ENCODE measurements at regions not wholly inside any gene's neighbourhood (a gene's known extent, or its start where the extent isn't known, plus 50 kb on each side); places are given as distances from the start of the nearest gene placed in this dataset.
"Not testable (repeated sequence)": the region's sequence is repeated elsewhere in the genome, so short reads cannot be mapped to it uniquely, and the experiment has no call there.

DNA sequence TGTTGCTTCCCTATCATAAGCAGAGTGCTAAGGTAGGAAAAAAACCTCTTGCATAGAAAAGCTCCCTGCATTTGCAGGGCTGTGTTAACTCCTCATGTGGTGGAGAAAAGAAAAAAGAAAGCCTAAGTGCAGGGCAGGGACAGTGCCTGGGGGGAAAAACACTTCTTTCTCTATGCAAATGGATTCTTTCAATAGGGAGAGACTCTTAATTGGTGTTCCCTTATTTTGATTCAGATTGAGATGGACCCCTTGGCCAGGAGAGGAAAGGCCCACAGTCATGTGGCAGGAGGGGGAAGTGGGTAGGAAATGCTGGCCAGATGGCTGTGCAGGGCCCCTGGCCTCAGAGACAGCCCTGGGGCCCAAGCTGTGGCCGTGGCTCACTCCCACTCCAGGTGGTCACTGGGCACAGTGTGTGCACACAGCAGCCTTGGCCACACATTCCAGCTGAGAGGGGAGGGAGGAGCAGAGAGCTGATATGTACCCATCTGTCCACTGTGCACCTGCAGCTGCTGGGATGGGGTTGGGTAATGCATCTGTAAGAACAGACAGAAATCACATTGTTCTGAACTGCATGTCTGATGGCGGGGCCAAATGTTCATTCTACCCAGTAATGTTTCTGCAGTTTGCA is 410.4 kb downstream of the DSC3 start:
- intact Hi-C loops (cut with micrococcal nuclease), result no loop called here

- intact Hi-C loops (cut with micrococcal nuclease), result no loop called here
Measured at GRCh38 chr18:30625961-30626360, 416.6 kb downstream of the DSC3 start.

- intact Hi-C loops (cut with micrococcal nuclease), result no loop called here
Measured at GRCh38 chr18:30623401-30624065, 419.0 kb downstream of the DSC3 start.

- intact Hi-C loops (cut with micrococcal nuclease), result no loop called here
Measured at GRCh38 chr18:30622635-30623034, 419.9 kb downstream of the DSC3 start.

DNA sequence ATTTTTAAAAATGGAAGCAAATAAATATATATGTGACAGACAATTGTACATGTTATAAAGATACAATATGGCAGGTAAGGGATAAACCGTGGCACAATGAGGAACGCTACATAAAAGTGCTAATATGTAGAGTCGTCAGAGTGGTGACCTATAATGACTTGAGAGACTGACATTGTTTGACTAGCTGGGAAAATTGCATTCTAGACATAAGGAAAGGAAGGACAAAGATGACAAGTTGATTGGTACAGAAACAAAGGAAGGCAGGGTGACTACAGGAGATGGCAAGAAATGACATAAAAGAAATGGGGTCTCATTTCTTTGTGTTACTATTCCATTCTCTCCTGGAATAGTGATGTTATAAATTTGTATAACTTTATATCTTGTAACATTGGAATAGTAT is 420.4 kb downstream of the DSC3 start:
- intact Hi-C loops (cut with micrococcal nuclease), result no loop called here

GRCh38 chr18:30618567-30618966 is 424.0 kb downstream of the DSC3 start:
- intact Hi-C loops (cut with micrococcal nuclease), result no loop called here

DNA sequence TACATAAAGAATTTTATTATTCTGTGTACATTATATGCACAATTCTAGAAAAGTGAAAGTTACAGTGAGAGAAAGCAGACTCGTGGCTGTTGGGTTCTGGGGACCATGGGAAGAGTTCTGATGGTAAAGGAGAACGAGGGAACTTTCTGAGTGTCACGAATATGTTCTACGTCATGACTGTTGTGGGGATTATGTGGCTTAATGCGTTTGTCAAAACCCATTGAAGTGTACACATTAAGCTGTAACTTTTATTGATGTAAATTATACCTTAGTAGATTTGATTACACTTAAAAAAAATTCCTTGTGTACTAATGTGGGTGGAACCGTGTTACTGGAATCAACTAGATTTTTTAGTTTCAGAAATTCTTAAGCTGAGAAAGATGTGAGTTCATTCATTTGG is 426.1 kb downstream of the DSC3 start:
- intact Hi-C loops (cut with micrococcal nuclease), result no loop called here

DNA sequence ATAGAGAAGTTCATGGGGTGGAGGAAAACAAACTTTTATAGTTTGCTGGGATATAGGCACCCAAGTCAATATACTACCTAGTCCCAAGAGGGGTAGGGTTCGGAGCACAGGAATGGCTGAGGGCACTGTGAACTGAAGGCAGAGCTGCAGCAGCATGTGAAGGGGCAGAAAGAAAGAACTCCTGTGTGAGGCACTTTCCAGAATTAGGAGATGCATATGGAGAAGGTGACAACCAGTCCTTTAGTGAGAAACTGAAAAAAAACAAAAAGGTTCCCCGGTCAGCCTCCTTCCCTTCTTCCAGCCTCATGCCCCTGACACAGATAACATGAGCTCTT is 429.1 kb downstream of the DSC3 start:
- intact Hi-C loops (cut with micrococcal nuclease), result no loop called here

DNA sequence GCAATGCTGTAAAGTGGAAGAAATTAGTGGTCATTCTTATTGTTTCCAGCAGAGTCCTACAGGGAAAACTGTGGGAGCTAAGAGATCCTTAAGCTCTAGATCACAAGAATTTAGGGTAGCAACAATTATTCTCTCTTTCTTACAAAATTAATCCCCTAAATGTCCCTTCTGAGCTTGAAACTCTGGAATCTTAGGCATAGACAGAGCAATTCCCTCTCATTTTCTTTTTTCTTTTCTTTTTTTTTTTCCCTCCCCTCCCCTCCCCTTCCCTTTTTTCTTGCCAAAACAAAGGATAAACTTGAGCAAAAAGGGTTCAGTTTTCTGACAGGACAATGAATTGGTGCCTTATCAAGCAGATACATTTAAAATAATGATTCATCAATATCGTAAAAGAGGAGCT is 441.0 kb downstream of the DSC3 start:
- intact Hi-C loops (cut with micrococcal nuclease), result no loop called here

- intact Hi-C loops (cut with micrococcal nuclease), result no loop called here
Measured at GRCh38 chr18:30597202-30597601, 445.3 kb downstream of the DSC3 start.

DNA sequence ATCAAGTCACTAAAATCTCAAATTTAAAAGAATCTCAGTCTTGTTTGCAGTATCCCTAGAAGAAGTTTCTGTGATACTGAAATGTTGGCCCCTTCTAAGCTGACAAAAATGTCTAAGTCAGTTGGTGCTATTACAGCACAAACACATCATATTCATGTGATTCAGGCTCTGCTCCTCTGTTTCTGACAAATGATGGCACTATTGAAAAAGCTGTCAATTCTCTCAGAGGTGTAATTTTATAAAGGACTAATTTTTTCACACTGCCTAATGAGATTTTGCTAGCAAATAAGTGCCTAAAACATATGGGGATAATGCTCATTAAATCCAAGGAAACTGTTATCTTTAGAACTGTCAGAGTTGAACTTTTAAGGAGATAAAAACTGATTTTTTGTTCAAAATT is 445.9 kb downstream of the DSC3 start:
- intact Hi-C loops (cut with micrococcal nuclease), result no loop called here

GRCh38 chr18:30595942-30596341 is 446.6 kb downstream of the DSC3 start:
- intact Hi-C loops (cut with micrococcal nuclease), result no loop called here

DNA sequence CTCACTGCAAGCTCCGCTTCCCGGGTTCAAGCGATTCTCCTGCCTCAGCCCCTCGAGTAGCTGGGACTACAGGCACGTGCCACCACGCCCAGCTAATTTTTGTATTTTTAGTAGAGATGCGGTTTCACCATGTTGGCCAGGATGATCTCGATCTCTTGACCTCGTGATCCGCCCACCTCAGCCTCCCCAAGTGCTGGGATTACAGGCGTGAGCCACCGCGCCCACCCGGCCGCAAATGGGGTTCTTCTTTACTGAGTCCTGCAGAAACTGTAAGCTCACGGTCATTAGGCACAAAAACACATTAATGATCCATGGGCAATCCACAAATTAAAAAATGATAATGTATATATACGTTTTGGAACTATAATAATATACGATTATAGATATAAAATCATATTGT is 447.6 kb downstream of the DSC3 start:
- intact Hi-C loops (cut with micrococcal nuclease), result not testable (repeated sequence)

- intact Hi-C loops (cut with micrococcal nuclease), result no loop called here
Measured at GRCh38 chr18:30591462-30591861, 451.1 kb downstream of the DSC3 start.

- intact Hi-C loops (cut with micrococcal nuclease), result no loop called here
Measured at GRCh38 chr18:30588673-30589164, 453.8 kb downstream of the DSC3 start.

DNA sequence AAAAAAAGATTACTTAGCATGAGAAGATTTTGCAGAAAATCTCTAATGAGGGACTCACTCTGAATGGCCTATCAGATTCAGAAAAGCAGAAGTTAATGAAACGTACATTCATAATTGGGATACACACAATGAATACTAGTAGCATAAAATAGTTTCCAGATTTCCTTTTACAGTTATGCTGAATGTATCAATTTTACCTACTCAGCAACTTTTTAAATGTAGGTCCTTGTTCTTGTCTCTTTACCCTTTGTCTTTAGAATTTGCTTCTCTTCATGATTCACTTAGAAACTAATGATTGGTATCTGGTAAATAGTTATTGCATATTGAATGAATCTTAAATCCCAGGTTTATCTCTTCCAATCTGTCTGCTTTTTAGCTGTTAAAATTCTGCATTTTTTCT is 458.8 kb downstream of the DSC3 start:
- intact Hi-C loops (cut with micrococcal nuclease), result no loop called here

GRCh38 chr18:30582078-30582477 is 460.5 kb downstream of the DSC3 start:
- intact Hi-C loops (cut with micrococcal nuclease), result no loop called here

GRCh38 chr18:30578707-30579106 is 463.8 kb downstream of the DSC3 start:
- intact Hi-C loops (cut with micrococcal nuclease), result no loop called here

- intact Hi-C loops (cut with micrococcal nuclease), result no loop called here
Measured at GRCh38 chr18:30572214-30572613, 470.3 kb downstream of the DSC3 start.

GRCh38 chr18:30568333-30568732 is 474.2 kb downstream of the DSC3 start:
- intact Hi-C loops (cut with micrococcal nuclease), result no loop called here

GRCh38 chr18:30566877-30567276 is 475.7 kb downstream of the DSC3 start:
- intact Hi-C loops (cut with micrococcal nuclease), result no loop called here

GRCh38 chr18:30562231-30562630 is 480.3 kb downstream of the DSC3 start:
- intact Hi-C loops (cut with micrococcal nuclease), result no loop called here

DNA sequence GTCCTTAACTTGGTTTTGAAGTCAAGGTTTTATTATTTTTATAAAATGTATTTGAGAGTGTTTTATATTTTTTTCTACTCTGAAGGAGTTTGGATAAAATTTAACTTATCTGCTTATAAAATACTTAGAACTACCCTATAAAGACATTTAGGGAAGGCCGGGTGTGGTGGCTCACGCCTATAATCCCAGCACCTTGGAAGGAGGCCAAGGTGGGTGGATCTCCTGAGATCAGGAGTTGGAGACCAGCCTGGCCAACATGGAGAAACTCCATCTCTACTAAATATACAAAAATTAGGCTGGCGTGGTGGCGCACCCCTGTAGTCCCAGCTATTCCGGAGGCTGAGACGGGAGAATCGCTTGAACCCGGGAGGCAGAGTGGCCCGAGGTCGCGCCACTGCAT is 486.4 kb downstream of the DSC3 start:
- intact Hi-C loops (cut with micrococcal nuclease), result no loop called here

All from T-helper 1 cell treated with Interleukin-12 subunit alpha and Interleukin-12 subunit beta and Interleukin-4 antibody, amounts not matched to agents 30 ng/mL and 1 ng/mL, for 36 hours (primary cell).